ENCODE measurements at regions not wholly inside any gene's neighbourhood (a gene's known extent, or its start where the extent isn't known, plus 50 kb on each side); places are given as distances from the start of the nearest gene placed in this dataset.

DNA sequence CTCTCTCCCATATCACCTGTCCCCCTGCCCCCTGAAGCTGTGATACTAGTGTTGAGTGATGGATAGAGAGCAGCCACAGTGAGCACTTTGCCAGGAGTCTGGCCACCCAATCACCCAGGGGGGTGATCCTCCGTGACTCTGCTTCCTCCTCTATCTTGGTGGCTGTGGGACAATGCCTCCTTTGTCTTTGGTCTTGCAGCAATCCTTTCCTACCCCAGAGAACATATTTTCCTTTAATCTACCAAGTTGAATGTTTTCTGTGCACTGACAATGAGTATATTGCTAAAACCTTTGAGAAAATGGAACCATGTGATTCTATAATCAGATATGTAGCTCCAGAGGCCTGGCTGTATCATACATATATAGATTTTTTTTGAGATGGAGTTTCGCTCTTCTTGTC is 58.1 kb upstream of the HEPHL1 start:
- no peak for DNase-seq (ENCODE audit: low spot score)

DNA sequence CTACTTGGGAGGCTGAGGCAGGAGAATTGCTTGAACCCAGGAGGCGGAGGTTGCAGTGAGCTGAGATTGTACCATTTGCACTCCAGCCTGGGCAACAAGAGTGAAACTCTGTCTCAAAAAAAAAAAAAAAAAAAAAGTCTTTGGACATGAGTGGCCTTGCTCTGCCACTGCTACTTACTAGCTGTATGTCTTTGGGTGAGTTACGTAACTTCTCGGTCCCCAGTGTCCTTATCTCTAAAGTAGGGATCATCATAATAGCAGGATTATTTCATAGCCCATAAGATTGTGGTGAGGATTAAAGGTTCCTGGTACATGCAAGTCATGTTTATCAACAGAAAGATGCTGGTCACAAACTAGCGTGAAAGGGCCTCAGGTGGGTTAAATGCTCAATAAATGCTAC is 53.9 kb upstream of the HEPHL1 start:
- no peak for DNase-seq (ENCODE audit: low spot score)

DNA sequence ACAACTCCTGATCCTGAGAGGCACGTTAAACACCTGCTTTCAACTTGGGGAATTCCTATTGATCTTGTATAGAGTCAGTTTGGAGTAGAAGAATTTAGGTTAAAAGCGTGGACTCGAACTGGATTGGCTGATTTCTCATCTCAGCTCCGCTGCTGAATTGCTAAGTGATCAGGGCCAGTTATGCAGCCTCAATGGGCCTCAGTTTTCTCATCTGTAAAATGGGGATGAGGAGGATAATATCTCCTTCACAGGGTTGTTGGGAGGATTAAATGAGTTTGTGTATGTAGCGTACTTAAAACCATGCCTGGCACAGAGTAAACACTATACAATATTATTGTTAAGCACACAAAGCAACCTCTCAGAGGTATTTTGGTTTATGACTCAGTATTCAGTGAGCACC is 53.2 kb upstream of the HEPHL1 start:
- no peak for DNase-seq (ENCODE audit: low spot score)

DNA sequence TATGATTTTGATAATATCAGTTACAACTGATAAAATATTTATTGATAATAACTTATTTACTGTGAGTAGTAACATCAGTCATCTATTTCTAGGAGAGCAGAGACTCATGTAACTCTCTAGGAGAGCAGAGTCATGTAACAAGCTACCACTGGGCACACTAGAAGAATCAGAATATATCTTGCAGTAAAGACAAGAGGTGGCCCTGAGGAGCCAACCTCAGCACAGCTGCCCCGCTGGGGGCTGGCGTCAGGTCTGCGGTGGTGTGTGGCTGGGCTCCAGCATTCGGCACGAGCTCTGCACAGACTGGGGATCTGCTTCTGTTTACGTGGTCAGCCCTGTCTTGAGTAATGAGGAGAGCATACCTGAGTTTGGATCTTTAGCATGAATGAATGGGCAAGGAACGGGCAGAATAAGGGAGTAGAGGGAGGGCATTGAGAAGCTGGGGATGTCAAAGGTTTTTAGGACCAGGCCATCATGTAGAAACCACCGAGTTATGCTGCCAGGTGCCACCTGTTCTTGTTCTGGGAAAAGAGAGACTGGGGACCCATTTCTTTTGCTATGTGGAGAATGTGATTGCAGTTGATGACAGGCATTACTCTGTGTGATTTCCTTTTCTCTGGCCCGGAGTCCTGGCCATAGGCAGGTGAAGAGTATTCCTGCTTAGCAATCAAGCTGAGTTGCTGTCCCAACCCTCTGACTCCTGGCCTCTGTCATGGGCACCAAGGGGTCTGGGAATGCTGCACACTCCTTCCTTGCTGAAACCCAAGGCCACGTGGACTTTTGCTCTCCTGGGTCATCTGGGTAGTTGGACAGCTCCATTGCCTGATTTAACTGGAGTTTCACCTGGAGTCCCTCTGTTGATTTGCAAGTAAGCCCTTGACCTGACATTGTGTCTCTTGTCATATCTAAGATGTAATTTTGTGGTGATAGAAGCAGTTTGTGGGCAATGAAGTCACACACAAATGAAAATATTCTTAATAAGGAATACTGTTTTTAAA is 50.9 kb upstream of the HEPHL1 start:
- no peak for DNase-seq (ENCODE audit: low spot score)

All from hepatic stellate cell (primary cell).